ENCODE measurements at regions not wholly inside any gene's neighbourhood (a gene's known extent, or its start where the extent isn't known, plus 50 kb on each side); places are given as distances from the start of the nearest gene placed in this dataset.
"Not testable (repeated sequence)": the region's sequence is repeated elsewhere in the genome, so short reads cannot be mapped to it uniquely, and the experiment has no call there.

DNA sequence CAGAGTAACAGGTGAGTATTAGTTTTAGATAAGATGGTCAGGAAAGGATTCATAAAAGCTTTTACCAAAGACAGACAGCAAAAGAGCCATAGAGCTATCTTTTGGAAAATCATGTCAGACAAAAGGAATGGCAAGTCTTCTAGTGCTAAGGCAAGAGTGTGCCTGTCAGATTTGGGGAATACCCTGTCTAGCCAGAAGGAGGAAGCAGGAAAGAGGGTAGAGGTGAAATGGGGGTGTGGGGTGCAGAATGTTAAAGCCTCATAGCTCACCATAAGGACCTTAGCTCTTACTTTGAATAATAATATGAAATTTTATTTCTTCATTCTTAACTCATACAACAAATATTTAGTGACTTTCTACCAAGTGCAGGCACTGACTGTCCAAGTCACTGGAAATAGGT, 512.1 kb upstream of the ROBO2 start:
- no peak for DNase-seq (ENCODE audit: low read depth)
- no peak overlapping the region for H3K4me3 ChIP-seq (ENCODE audit: low read depth, low read length)
- no peak for TF ChIP-seq CTCF (IDR thresholded peaks at IDR 0.05; ENCODE audit: insufficient read depth, low read depth, low read length)

- TF ChIP-seq CTCF (IDR thresholded peaks at IDR 0.05; ENCODE audit: insufficient read depth, low read depth, low read length) = no peak
- no peak for DNase-seq (ENCODE audit: low read depth)
- no peak overlapping the region for H3K4me3 ChIP-seq (ENCODE audit: low read depth, low read length)
These were observed 507.6 kb upstream of the ROBO2 start for GRCh38 chr3:76532158-76532822.

DNA sequence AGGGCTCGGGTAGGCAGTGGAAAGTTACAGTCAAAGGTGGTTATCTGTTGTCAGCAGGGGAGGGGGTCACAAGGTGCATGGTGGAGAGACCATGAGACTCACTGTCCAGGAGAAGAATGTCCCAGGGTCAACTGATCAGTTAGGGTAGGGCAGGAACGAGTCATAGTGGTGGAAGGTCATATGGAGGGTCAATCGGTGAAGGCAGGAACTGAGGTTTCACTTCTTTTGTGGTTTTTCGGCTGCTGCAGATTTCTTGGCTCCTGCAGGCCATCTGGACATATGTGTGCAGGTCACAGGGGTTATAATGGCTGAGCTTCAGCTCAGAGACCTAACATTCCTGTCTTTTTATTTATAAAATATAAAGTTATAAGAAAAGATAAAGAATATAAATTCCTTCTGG, 506.2 kb upstream of the ROBO2 start:
- H3K4me3 ChIP-seq (ENCODE audit: low read depth, low read length) = not testable (repeated sequence)
- peak; percentile 39 for DNase-seq (ENCODE audit: low read depth)

DNA sequence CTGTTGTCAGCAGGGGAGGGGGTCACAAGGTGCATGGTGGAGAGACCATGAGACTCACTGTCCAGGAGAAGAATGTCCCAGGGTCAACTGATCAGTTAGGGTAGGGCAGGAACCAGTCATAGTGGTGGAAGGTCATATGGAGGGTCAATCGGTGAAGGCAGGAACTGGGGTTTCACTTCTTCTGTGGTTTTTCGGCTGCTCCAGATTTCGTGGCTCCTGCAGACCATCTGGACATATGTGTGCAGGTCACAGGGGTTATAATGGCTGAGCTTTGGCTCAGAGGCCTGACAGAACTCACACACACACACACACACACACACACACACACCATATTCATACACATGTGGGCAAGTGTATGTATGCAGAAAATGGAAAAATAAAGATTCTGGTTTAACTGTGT, 502.0 kb upstream of the ROBO2 start:
- H3K4me3 ChIP-seq (ENCODE audit: low read depth, low read length); DNase-seq (ENCODE audit: low read depth): not testable (repeated sequence)

DNA sequence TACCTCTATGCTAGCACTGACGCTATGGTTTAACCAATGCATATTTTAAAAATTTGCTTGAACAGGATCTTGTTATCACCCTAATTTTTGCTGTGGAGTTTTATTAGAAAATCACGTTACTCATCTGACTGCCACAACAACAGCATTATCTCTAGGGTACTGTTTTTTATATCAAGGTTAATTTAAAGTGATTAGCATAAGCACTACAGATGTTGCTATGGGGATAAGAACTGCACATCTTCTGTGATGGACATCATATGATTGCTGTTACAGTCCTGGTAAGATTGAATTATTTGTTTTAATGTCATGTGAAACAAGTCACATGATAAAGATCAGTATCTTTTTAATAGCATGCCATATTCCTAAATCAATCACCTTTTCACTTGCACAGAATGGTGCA, 492.2 kb upstream of the ROBO2 start:
- no peak for TF ChIP-seq CTCF (IDR thresholded peaks at IDR 0.05; ENCODE audit: insufficient read depth, low read depth, low read length)
- no peak for DNase-seq (ENCODE audit: low read depth)
- H3K4me3 ChIP-seq (ENCODE audit: low read depth, low read length) = no peak overlapping the region

DNA sequence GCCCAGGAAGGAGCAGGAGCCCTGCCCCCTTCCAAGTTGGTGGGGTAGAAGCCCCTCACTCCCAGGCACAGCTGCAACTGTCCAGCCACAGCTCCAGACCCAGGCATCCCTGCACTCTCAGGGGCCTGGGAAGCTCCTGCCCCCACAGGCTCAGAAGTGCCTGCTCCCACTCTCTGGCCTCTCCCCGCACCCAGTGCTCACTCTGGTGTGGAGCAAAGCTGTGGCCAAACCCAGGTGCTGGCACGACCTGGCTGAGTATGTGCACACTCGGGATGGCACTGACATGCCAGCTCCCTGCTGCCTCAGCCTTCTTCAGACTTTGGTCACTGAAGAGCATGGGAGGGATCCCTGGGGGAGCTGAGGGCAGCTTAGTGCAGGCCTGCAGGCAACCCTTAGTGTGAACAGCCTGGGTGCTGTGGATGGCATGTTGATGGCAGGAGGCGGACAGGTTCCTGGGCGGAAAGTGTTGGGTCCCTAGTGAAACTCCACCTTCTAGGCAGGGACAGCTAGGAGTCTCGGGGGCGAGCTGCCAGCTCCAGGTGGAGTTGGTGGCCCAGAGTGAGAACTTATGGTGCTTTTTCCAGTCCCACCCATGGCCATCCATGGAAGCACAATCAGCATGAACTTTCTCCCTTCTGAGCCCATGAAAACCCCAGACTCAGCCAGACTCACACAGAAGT, 489.2 kb upstream of the ROBO2 start:
- DNase-seq (ENCODE audit: low read depth) = no peak
- TF ChIP-seq CTCF (IDR thresholded peaks at IDR 0.05; ENCODE audit: insufficient read depth, low read depth, low read length) = no peak
- H3K4me3 ChIP-seq (ENCODE audit: low read depth, low read length) = no peak overlapping the region

DNA sequence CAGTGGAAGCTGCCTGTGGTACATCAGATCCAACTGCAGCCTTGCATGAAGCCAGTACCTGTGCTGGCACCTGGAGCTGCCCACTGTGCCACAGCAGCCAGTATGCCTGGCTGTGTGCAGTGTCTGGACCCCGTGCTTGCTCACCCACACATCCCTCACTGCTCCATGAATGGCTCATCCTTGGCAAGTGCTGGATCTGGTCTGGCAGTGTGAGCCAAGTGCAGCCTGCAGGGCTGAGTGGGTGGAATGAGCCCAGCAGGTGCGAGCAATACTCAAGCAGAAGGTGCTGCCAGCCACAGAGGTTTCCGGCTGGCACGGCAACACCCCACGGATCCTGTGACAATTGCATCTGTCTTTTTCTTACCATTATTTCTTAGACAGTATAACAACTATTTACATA, 488.2 kb upstream of the ROBO2 start:
- no peak overlapping the region for H3K4me3 ChIP-seq (ENCODE audit: low read depth, low read length)
- no peak for TF ChIP-seq CTCF (IDR thresholded peaks at IDR 0.05; ENCODE audit: insufficient read depth, low read depth, low read length)
- DNase-seq (ENCODE audit: low read depth) = no peak

GRCh38 chr3:76552653-76553052, 487.2 kb upstream of the ROBO2 start:
- TF ChIP-seq CTCF (IDR thresholded peaks at IDR 0.05; ENCODE audit: insufficient read depth, low read depth, low read length) = no peak

More at GRCh38 chr3:76552653-76553052, 487.2 kb upstream of the ROBO2 start:
- H3K4me3 ChIP-seq (ENCODE audit: low read depth, low read length) = no peak overlapping the region
- DNase-seq (ENCODE audit: low read depth) = no peak

All from fibroblast of villous mesenchyme (primary cell).